Ishikawa (cell line): ENCODE measurements at regions not wholly inside any gene's neighbourhood (a gene's known extent, or its start where the extent isn't known, plus 50 kb on each side); places are given as distances from the start of the nearest gene placed in this dataset.

Experiments used
- EP300 ChIP-seq: IDR thresholded peaks from 2 replicates; pipeline ENCODE4 v1.6.1; 2012; ENCODE audit warnings: borderline replicate concordance
- NFIC ChIP-seq: IDR thresholded peaks from 2 replicates; pipeline ENCODE4 v1.6.1; 2012
- ZBTB7A ChIP-seq: IDR thresholded peaks from 2 replicates; pipeline ENCODE4 v1.6.1; 2012; ENCODE audit warnings: low read depth

- TF ChIP-seq ZBTB7A, result no peak
- TF ChIP-seq EP300, result no peak
- TF ChIP-seq NFIC, result no peak
Observed at GRCh38 chr6:43917878-43918382, 147.9 kb downstream of the VEGFA start.
